H9 (cell line): ENCODE measurements at regions not wholly inside any gene's neighbourhood (a gene's known extent, or its start where the extent isn't known, plus 50 kb on each side); places are given as distances from the start of the nearest gene placed in this dataset.

Source experiments
- DNase-seq: peaks from one replicate; pipeline ENCODE4 v3.0.0-alpha.2; 2017
- H2AFZ ChIP-seq: one replicate; pipeline ENCODE4 v1.6.1; 2013; ENCODE audit warnings: mild to moderate bottlenecking, low read length, control low read depth, moderate library complexity
- H2AK5ac ChIP-seq: 2 replicates; pipeline ENCODE4 v1.6.1; 2013; ENCODE audit warnings: low read length, control low read depth, mixed read lengths; ENCODE audit not compliant: insufficient read length
- H2BK120ac ChIP-seq: one replicate; pipeline ENCODE4 v1.6.1; 2013; ENCODE audit warnings: low read depth, mild to moderate bottlenecking, low read length, control low read depth, inconsistent platforms; ENCODE audit not compliant: poor library complexity, severe bottlenecking
- H2BK12ac ChIP-seq: 2 replicates; pipeline ENCODE4 v1.6.1; 2013; ENCODE audit warnings: low read length, control low read depth, mixed read lengths, low read depth; ENCODE audit not compliant: insufficient read length
- H2BK15ac ChIP-seq: 2 replicates; pipeline ENCODE4 v1.6.1; 2013; ENCODE audit warnings: low read depth, low read length, control low read depth
- H2BK20ac ChIP-seq: one replicate; pipeline ENCODE4 v1.6.1; 2013; ENCODE audit warnings: low read depth, mild to moderate bottlenecking, low read length, control low read depth, inconsistent platforms; ENCODE audit not compliant: poor library complexity, severe bottlenecking
- H2BK5ac ChIP-seq: 2 replicates; pipeline ENCODE4 v1.6.1; 2013; ENCODE audit warnings: low read length, control low read depth, mixed read lengths; ENCODE audit not compliant: insufficient read length
- H3K14ac ChIP-seq: 2 replicates; pipeline ENCODE4 v1.6.1; 2013; ENCODE audit warnings: low read length, control low read depth; ENCODE audit not compliant: insufficient read depth
- H3K18ac ChIP-seq: 2 replicates; pipeline ENCODE4 v1.6.1; 2013; ENCODE audit warnings: low read depth, mild to moderate bottlenecking, mixed read lengths, low read length, control low read depth; ENCODE audit not compliant: insufficient read length
- H3K23ac ChIP-seq: 2 replicates; pipeline ENCODE4 v1.6.1; 2013; ENCODE audit warnings: low read length, control low read depth, mixed read lengths, low read depth; ENCODE audit not compliant: insufficient read length
- H3K23me2 ChIP-seq: 2 replicates; pipeline ENCODE4 v1.6.1; 2013; ENCODE audit warnings: low read depth, mild to moderate bottlenecking, mixed read lengths, low read length, control low read depth; ENCODE audit not compliant: insufficient read length, poor library complexity, severe bottlenecking
- H3K27ac ChIP-seq: 2 replicates; pipeline ENCODE4 v1.5.1; 2013; ENCODE audit warnings: low read length, control low read depth, mixed read lengths, low read depth; ENCODE audit not compliant: insufficient read length
- H3K27me3 ChIP-seq: 2 replicates; pipeline ENCODE4 v1.6.1; 2013; ENCODE audit warnings: low read length, control low read depth, inconsistent platforms; ENCODE audit not compliant: insufficient read depth
- H3K4ac ChIP-seq: 2 replicates; pipeline ENCODE4 v1.6.1; 2013; ENCODE audit warnings: low read depth, mild to moderate bottlenecking, control low read depth, inconsistent platforms, low read length, moderate library complexity
- H3K4me1 ChIP-seq: 2 replicates; pipeline ENCODE4 v1.6.1; 2013; ENCODE audit warnings: low read length, control low read depth, inconsistent platforms; ENCODE audit not compliant: insufficient read depth
- H3K4me2 ChIP-seq: 2 replicates; pipeline ENCODE4 v1.6.1; 2013; ENCODE audit warnings: low read length, control low read depth, mixed read lengths; ENCODE audit not compliant: insufficient read length, insufficient read depth
- H3K56ac ChIP-seq: 2 replicates; pipeline ENCODE4 v1.6.1; 2013; ENCODE audit warnings: low read depth, mild to moderate bottlenecking, mixed read lengths, low read length, control low read depth; ENCODE audit not compliant: insufficient read length
- H3K79me1 ChIP-seq: 2 replicates; pipeline ENCODE4 v1.6.1; 2013; ENCODE audit warnings: low read depth, mild to moderate bottlenecking, moderate library complexity, low read length, control low read depth, inconsistent platforms; ENCODE audit not compliant: insufficient read depth, poor library complexity, severe bottlenecking
- H3K79me2 ChIP-seq: 2 replicates; pipeline ENCODE4 v1.6.1; 2013; ENCODE audit warnings: low read length, control low read depth, inconsistent platforms; ENCODE audit not compliant: insufficient read depth
- H3K9ac ChIP-seq: 2 replicates; pipeline ENCODE4 v1.6.1; 2013; ENCODE audit warnings: low read length, control low read depth, mixed read lengths; ENCODE audit not compliant: insufficient read length; ENCODE audit errors: extremely low read depth
- H3K9me3 ChIP-seq: one replicate; pipeline ENCODE4 v1.6.1; 2013; ENCODE audit warnings: low read depth, low read length, inconsistent platforms; ENCODE audit not compliant: control insufficient read depth
- H3T11ph ChIP-seq: one replicate; pipeline ENCODE4 v1.6.1; 2013; ENCODE audit warnings: mild to moderate bottlenecking, low read length, control low read depth, inconsistent platforms
- H4K20me1 ChIP-seq: one replicate; pipeline ENCODE4 v1.6.1; 2013; ENCODE audit not compliant: control insufficient read depth, insufficient read length, insufficient read depth
- H4K5ac ChIP-seq: 2 replicates; pipeline ENCODE4 v1.6.1; 2013; ENCODE audit warnings: low read depth, mild to moderate bottlenecking, mixed read lengths, low read length, control low read depth; ENCODE audit not compliant: insufficient read length
- H4K8ac ChIP-seq: replicated peaks from 2 replicates; pipeline ENCODE4 v1.6.1; 2013; ENCODE audit warnings: low read length, control low read depth, mixed read lengths, low read depth; ENCODE audit not compliant: insufficient read length
- H4K91ac ChIP-seq: 2 replicates; pipeline ENCODE4 v1.6.1; 2013; ENCODE audit warnings: low read depth, mild to moderate bottlenecking, moderate library complexity, mixed read lengths, low read length, control low read depth; ENCODE audit not compliant: insufficient read length
- H3K27ac Mint-ChIP-seq, 3 experiments: 2 replicates in 2 of 3; 3 replicates in 1 of 3; pipeline ENCODE4 v1.8.0; 2020 to 2021; ENCODE audit warnings: mixed read lengths in 3 of 3, mild to moderate bottlenecking in 1 of 3, moderate library complexity in 1 of 3
- H3K27me3 Mint-ChIP-seq: 2 replicates; pipeline ENCODE4 v1.8.0; 2021; ENCODE audit warnings: low read depth, mild to moderate bottlenecking, moderate library complexity, mixed read lengths
- H3K36me3 Mint-ChIP-seq, 3 experiments: 2 replicates in 2 of 3; 3 replicates in 1 of 3; pipeline ENCODE4 v1.8.0; 2020 to 2021; ENCODE audit warnings: low read depth in 3 of 3, mixed read lengths in 3 of 3; ENCODE audit not compliant: insufficient read depth in 1 of 3
- H3K4me1 Mint-ChIP-seq, 2 experiments: 2 replicates each; pipeline ENCODE4 v1.8.0; 2020; ENCODE audit warnings: mixed read lengths in 2 of 2
- H3K4me3 Mint-ChIP-seq, 2 experiments: 2 replicates in 1 of 2; 3 replicates in 1 of 2; pipeline ENCODE4 v1.8.0; 2020 to 2021; ENCODE audit warnings: mild to moderate bottlenecking in 2 of 2, mixed read lengths in 2 of 2, moderate library complexity in 1 of 2
- H3K9me3 Mint-ChIP-seq, 2 experiments: 2 replicates in 1 of 2; 3 replicates in 1 of 2; pipeline ENCODE4 v1.8.0; 2020; ENCODE audit warnings: mild to moderate bottlenecking in 2 of 2, mixed read lengths in 2 of 2, moderate library complexity in 1 of 2
- WGBS: extraction: QIAGEN DNeasy Blood & Tissue Kit; methylation state at CpG from one replicate; pipeline ENCODE4 v1.1.7; 2013; ENCODE audit warnings: missing lambda C conversion rate, low lambda C conversion rate, mixed read lengths; ENCODE audit not compliant: insufficient read length; ENCODE audit errors: extremely low coverage; 5-methylcytosine and 5-hydroxymethylcytosine counted together
- TF ChIP-seq, protein P1 (sequence below): fragments of 200-600 bp; sonication (generic); conservative IDR thresholded peaks from 3 replicates; pipeline ENCODE4 v1.8.0; 2021; ENCODE audit warnings: antibody characterized with exemption, mild to moderate bottlenecking

- H3T11ph ChIP-seq: no peak overlapping the region
- no peaks in the 10 kb centered on the region for H4K20me1 ChIP-seq
- no peaks in the 10 kb centered on the region for H3K9me3 ChIP-seq
- no peak overlapping the region for H2BK120ac ChIP-seq
- no peaks in the 10 kb centered on the region for H3K79me2 ChIP-seq
- H3K14ac ChIP-seq: no peak overlapping the region
- H4K8ac ChIP-seq: no peak overlapping the region
- peaks cover 6% of the 10 kb centered on the region for H3K27me3 Mint-ChIP-seq
- H3K23ac ChIP-seq: no peak overlapping the region
- H3K4me3 Mint-ChIP-seq: no peak overlapping the region
- no peak overlapping the region for H3K4ac ChIP-seq
- no peak overlapping the region for H4K91ac ChIP-seq
- no peak overlapping the region for H3K27ac ChIP-seq
- no peak overlapping the region for H2AK5ac ChIP-seq
- no peak overlapping the region for H3K4me2 ChIP-seq
- DNase-seq: no peak
- H2AFZ ChIP-seq: no peak overlapping the region
- no peak overlapping the region for H3K18ac ChIP-seq
- no peak overlapping the region for H2BK20ac ChIP-seq
- H2BK12ac ChIP-seq: no peak overlapping the region
- H2BK15ac ChIP-seq: no peak overlapping the region
- no peak overlapping the region for H3K56ac ChIP-seq
- TF ChIP-seq, protein P1, sequence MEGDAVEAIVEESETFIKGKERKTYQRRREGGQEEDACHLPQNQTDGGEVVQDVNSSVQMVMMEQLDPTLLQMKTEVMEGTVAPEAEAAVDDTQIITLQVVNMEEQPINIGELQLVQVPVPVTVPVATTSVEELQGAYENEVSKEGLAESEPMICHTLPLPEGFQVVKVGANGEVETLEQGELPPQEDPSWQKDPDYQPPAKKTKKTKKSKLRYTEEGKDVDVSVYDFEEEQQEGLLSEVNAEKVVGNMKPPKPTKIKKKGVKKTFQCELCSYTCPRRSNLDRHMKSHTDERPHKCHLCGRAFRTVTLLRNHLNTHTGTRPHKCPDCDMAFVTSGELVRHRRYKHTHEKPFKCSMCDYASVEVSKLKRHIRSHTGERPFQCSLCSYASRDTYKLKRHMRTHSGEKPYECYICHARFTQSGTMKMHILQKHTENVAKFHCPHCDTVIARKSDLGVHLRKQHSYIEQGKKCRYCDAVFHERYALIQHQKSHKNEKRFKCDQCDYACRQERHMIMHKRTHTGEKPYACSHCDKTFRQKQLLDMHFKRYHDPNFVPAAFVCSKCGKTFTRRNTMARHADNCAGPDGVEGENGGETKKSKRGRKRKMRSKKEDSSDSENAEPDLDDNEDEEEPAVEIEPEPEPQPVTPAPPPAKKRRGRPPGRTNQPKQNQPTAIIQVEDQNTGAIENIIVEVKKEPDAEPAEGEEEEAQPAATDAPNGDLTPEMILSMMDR: no peak
- H3K36me3 Mint-ChIP-seq: peaks cover 0 to 5% (median 0%) of the 10 kb centered on the region in 3 experiments; a peak in 1 of 7 replicates
- no peaks in the 10 kb centered on the region for H3K23me2 ChIP-seq
- H3K27ac Mint-ChIP-seq: no peak overlapping the region
- no peaks in the 10 kb centered on the region for H3K79me1 ChIP-seq
- H3K27me3 ChIP-seq: no peaks in the 10 kb centered on the region
- no peak overlapping the region for H3K9ac ChIP-seq
- H3K9me3 Mint-ChIP-seq: peaks cover 0 to 3% of the 10 kb centered on the region in 2 experiments; a peak in 1 of 5 replicates
- H4K5ac ChIP-seq: no peak overlapping the region
- WGBS: no CpG with 5 or more reads among the region's 4 CpGs
- H2BK5ac ChIP-seq: no peak overlapping the region
- H3K4me1 Mint-ChIP-seq: 0 out of 4 replicates have a peak, but pooled peaks cover 0 to 2% of the 10 kb centered on the region in 2 experiments
- no peaks in the 10 kb centered on the region for H3K4me1 ChIP-seq
Observed at GRCh38 chr6:865846-866245, 172.9 kb upstream of the EXOC2 start.
